Liver (tissue), 8 donors: ENCODE measurements at regions not wholly inside any gene's neighbourhood (a gene's known extent, or its start where the extent isn't known, plus 50 kb on each side); places are given as distances from the start of the nearest gene placed in this dataset.

ENCODE experiments used
- DNase-seq: peaks from one replicate; pipeline ENCODE4 v3.0.0-alpha.2; 2017; ENCODE audit warnings: low spot score
- H3K27ac ChIP-seq, 2 donors: one replicate each; pipeline ENCODE4 v1.7.0; 2013; ENCODE audit warnings: inconsistent platforms in 2 of 2, low read length in 2 of 2, control low read depth in 1 of 2, low read depth in 1 of 2, mild to moderate bottlenecking in 1 of 2
- H3K27me3 ChIP-seq, 4 donors: one replicate each; pipeline versions ENCODE4 v1.6.1 to v1.7.0; 2013; ENCODE audit warnings: low read length in 3 of 4, inconsistent platforms in 1 of 4, mild to moderate bottlenecking in 1 of 4, moderate library complexity in 1 of 4; ENCODE audit not compliant: control insufficient read depth in 4 of 4, insufficient read depth in 4 of 4
- H3K36me3 ChIP-seq, 4 donors: one replicate each; pipeline versions ENCODE4 v1.6.1 to v1.7.0; 2013; ENCODE audit warnings: low read length in 3 of 4, mild to moderate bottlenecking in 3 of 4, low read depth in 1 of 4, moderate library complexity in 1 of 4; ENCODE audit not compliant: control insufficient read depth in 4 of 4, insufficient read depth in 3 of 4
- H3K4me1 ChIP-seq, 4 donors: one replicate each; pipeline versions ENCODE4 v1.6.1 to v1.7.0; 2013; ENCODE audit warnings: low read length in 3 of 4, mild to moderate bottlenecking in 3 of 4, moderate library complexity in 1 of 4; ENCODE audit not compliant: control insufficient read depth in 4 of 4, insufficient read depth in 4 of 4
- H3K4me3 ChIP-seq, 3 donors: one replicate each; pipeline versions ENCODE4 v1.6.1 to v1.7.0; 2013; ENCODE audit warnings: low read length in 3 of 3, control low read depth in 1 of 3, low read depth in 1 of 3, mild to moderate bottlenecking in 1 of 3
- H3K9ac ChIP-seq, 2 donors: one replicate each; pipeline ENCODE4 v1.7.0; 2013; ENCODE audit warnings: low read length in 2 of 2, mild to moderate bottlenecking in 2 of 2, moderate library complexity in 2 of 2, control low read depth in 1 of 2, low read depth in 1 of 2
- H3K9me3 ChIP-seq, 4 donors: one replicate each; pipeline versions ENCODE4 v1.6.1 to v1.7.0; 2013; ENCODE audit warnings: low read length in 3 of 4; ENCODE audit not compliant: control insufficient read depth in 4 of 4
- CTCF ChIP-seq: fragments of 150-350 bp; IDR thresholded peaks from 2 replicates; pipeline ENCODE4 v1.5.1; 2017; ENCODE audit warnings: improper control_type of control experiment, low read depth, low read length; ENCODE audit not compliant: missing input control
- EGR1 ChIP-seq, 2 donors: IDR thresholded peaks; 2 replicates each; pipeline ENCODE4 v1.6.1; 2016 to 2018; ENCODE audit warnings: antibody characterized with exemption in 2 of 2, low read depth in 2 of 2
- FOXA1 ChIP-seq: IDR thresholded peaks from 2 replicates; pipeline ENCODE4 v1.6.1; 2016; ENCODE audit warnings: antibody characterized with exemption
- FOXA2 ChIP-seq: IDR thresholded peaks from 2 replicates; pipeline ENCODE4 v1.6.1; 2016; ENCODE audit warnings: antibody characterized with exemption
- GABPA ChIP-seq, 2 donors: IDR thresholded peaks in 1 of 2; conservative IDR thresholded peaks in 1 of 2; 2 replicates each; pipeline ENCODE4 v1.6.1; 2016; ENCODE audit warnings: antibody characterized with exemption in 2 of 2, mild to moderate bottlenecking in 1 of 2, moderate library complexity in 1 of 2
- HNF4A ChIP-seq, 2 donors: conservative IDR thresholded peaks; 2 replicates each; pipeline ENCODE4 v1.6.1; 2016; ENCODE audit warnings: antibody characterized with exemption in 2 of 2, mild to moderate bottlenecking in 2 of 2
- HNF4G ChIP-seq: IDR thresholded peaks from 2 replicates; pipeline ENCODE4 v1.6.1; 2016; ENCODE audit warnings: antibody characterized with exemption
- JUND ChIP-seq, 2 donors: IDR thresholded peaks; 2 replicates each; pipeline ENCODE4 v1.6.1; 2016; ENCODE audit warnings: antibody characterized with exemption in 2 of 2
- MAX ChIP-seq: IDR thresholded peaks from 2 replicates; pipeline ENCODE4 v1.6.1; 2016; ENCODE audit warnings: antibody characterized with exemption
- NR2F2 ChIP-seq: IDR thresholded peaks from 2 replicates; pipeline ENCODE4 v1.6.1; 2016; ENCODE audit warnings: antibody characterized with exemption
- RAD21 ChIP-seq, 2 donors: IDR thresholded peaks; 2 replicates each; pipeline ENCODE4 v1.6.1; 2016; ENCODE audit warnings: antibody characterized with exemption in 2 of 2, mild to moderate bottlenecking in 2 of 2
- RXRA ChIP-seq, 2 donors: IDR thresholded peaks; 2 replicates each; pipeline ENCODE4 v1.6.1; 2017 to 2018; ENCODE audit warnings: antibody characterized with exemption in 2 of 2, mild to moderate bottlenecking in 1 of 2
- SP1 ChIP-seq: IDR thresholded peaks from 2 replicates; pipeline ENCODE4 v1.6.1; 2018; ENCODE audit warnings: antibody characterized with exemption, mild to moderate bottlenecking
- TAF1 ChIP-seq: conservative IDR thresholded peaks from 2 replicates; pipeline ENCODE4 v1.6.1; 2016; ENCODE audit warnings: antibody characterized with exemption, mild to moderate bottlenecking
- YY1 ChIP-seq: IDR thresholded peaks from 2 replicates; pipeline ENCODE4 v1.6.1; 2016; ENCODE audit warnings: antibody characterized with exemption, mild to moderate bottlenecking
- WGBS: extraction: QIAGEN DNeasy Blood & Tissue Kit; methylation state at CpG from one replicate; pipeline ENCODE4 v1.1.7; 2013; 5-methylcytosine and 5-hydroxymethylcytosine counted together
- TF ChIP-seq, protein P1 (sequence below): IDR thresholded peaks from 2 replicates; pipeline ENCODE4 v1.6.1; 2016; ENCODE audit warnings: antibody characterized with exemption
- TF ChIP-seq, protein P2 (sequence below): IDR thresholded peaks from 2 replicates; pipeline ENCODE4 v1.6.1; 2016; ENCODE audit warnings: antibody characterized with exemption, mild to moderate bottlenecking
- TF ChIP-seq, protein P3 (sequence below): IDR thresholded peaks from 2 replicates; pipeline ENCODE4 v1.6.1; 2016; ENCODE audit warnings: antibody characterized with exemption
- donor health status: healthy.
- donor health status: healthy.
- donor health status: healthy.
- donor health status: healthy.
- donor health status: healthy.

- Histone ChIP-seq H3K27ac (no peak overlapping the region), H3K27me3 (no peaks in the 10 kb centered on the region), H3K4me3 (no peak overlapping the region), H3K36me3 (no peaks in the 10 kb centered on the region), H3K9me3 (no peaks in the 10 kb centered on the region), H3K9ac (no peak overlapping the region), H3K4me1 (no peaks in the 10 kb centered on the region)
- 34% methylated on average over 1 of the region's 1 CpG for WGBS
- TF ChIP-seq, protein P1, sequence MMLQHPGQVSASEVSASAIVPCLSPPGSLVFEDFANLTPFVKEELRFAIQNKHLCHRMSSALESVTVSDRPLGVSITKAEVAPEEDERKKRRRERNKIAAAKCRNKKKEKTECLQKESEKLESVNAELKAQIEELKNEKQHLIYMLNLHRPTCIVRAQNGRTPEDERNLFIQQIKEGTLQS: no peak
- no peak for TF ChIP-seq CTCF
- TF ChIP-seq MAX: no peak
- no peak for TF ChIP-seq EGR1 (IDR thresholded peaks at IDR 0.05; ENCODE audit: low read depth in 2 of 2)
- no peak for TF ChIP-seq HNF4A (conservative IDR thresholded peaks at IDR 0.05)
- no peak for TF ChIP-seq HNF4G
- TF ChIP-seq NR2F2: no peak
- TF ChIP-seq RAD21 (IDR thresholded peaks at IDR 0.05): no peak
- no peak for TF ChIP-seq FOXA1
- TF ChIP-seq TAF1: no peak
- TF ChIP-seq RXRA (IDR thresholded peaks at IDR 0.05): no peak
- TF ChIP-seq FOXA2: no peak
- TF ChIP-seq YY1: no peak
- TF ChIP-seq JUND (IDR thresholded peaks at IDR 0.05): no peak
- DNase-seq: no peak
These were observed 378.3 kb upstream of the NDST4 start for GRCh38 chr4:115491686-115492085.

DNA sequence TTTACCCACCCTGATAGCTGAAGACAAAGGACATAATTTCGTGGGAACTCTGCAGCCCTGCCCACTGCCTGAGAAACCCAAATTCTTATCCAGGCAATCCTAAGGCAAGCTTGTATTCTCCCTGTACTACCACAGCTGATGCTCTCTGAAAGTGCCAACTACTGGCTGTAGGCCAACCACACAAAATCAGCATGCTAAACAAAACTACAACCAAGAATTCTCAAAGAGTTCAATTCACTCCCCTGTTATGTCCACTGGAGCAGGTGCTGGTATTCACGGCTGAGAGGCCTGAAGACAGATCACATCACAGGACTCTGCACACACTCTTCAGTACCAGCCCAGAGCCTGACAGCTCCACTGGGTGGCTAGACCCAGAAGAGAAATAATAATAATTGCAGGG, 375.9 kb upstream of the NDST4 start:
- DNase-seq: no peak
- no peak for TF ChIP-seq JUND (IDR thresholded peaks at IDR 0.05)
- no peak for TF ChIP-seq RAD21 (IDR thresholded peaks at IDR 0.05)
- TF ChIP-seq, protein P2, sequence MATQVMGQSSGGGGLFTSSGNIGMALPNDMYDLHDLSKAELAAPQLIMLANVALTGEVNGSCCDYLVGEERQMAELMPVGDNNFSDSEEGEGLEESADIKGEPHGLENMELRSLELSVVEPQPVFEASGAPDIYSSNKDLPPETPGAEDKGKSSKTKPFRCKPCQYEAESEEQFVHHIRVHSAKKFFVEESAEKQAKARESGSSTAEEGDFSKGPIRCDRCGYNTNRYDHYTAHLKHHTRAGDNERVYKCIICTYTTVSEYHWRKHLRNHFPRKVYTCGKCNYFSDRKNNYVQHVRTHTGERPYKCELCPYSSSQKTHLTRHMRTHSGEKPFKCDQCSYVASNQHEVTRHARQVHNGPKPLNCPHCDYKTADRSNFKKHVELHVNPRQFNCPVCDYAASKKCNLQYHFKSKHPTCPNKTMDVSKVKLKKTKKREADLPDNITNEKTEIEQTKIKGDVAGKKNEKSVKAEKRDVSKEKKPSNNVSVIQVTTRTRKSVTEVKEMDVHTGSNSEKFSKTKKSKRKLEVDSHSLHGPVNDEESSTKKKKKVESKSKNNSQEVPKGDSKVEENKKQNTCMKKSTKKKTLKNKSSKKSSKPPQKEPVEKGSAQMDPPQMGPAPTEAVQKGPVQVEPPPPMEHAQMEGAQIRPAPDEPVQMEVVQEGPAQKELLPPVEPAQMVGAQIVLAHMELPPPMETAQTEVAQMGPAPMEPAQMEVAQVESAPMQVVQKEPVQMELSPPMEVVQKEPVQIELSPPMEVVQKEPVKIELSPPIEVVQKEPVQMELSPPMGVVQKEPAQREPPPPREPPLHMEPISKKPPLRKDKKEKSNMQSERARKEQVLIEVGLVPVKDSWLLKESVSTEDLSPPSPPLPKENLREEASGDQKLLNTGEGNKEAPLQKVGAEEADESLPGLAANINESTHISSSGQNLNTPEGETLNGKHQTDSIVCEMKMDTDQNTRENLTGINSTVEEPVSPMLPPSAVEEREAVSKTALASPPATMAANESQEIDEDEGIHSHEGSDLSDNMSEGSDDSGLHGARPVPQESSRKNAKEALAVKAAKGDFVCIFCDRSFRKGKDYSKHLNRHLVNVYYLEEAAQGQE: no peak
- TF ChIP-seq FOXA2: no peak
- TF ChIP-seq, protein P1: no peak
- no peak for TF ChIP-seq MAX
- TF ChIP-seq SP1: no peak
- no peak for TF ChIP-seq HNF4G
- TF ChIP-seq CTCF: no peak
- TF ChIP-seq TAF1: no peak
- no peak for TF ChIP-seq GABPA (IDR thresholded peaks at IDR 0.05 in 1 of 2, conservative IDR thresholded peaks at IDR 0.05 in 1 of 2)
- TF ChIP-seq HNF4A (conservative IDR thresholded peaks at IDR 0.05): no peak
- no peak for TF ChIP-seq YY1
- no peak for TF ChIP-seq FOXA1
- TF ChIP-seq EGR1 (IDR thresholded peaks at IDR 0.05; ENCODE audit: low read depth in 2 of 2): no peak
- TF ChIP-seq, protein P3, sequence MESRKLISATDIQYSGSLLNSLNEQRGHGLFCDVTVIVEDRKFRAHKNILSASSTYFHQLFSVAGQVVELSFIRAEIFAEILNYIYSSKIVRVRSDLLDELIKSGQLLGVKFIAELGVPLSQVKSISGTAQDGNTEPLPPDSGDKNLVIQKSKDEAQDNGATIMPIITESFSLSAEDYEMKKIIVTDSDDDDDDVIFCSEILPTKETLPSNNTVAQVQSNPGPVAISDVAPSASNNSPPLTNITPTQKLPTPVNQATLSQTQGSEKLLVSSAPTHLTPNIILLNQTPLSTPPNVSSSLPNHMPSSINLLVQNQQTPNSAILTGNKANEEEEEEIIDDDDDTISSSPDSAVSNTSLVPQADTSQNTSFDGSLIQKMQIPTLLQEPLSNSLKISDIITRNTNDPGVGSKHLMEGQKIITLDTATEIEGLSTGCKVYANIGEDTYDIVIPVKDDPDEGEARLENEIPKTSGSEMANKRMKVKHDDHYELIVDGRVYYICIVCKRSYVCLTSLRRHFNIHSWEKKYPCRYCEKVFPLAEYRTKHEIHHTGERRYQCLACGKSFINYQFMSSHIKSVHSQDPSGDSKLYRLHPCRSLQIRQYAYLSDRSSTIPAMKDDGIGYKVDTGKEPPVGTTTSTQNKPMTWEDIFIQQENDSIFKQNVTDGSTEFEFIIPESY: no peak
- no peak for TF ChIP-seq RXRA (IDR thresholded peaks at IDR 0.05)
- no peak for TF ChIP-seq NR2F2
- Histone ChIP-seq H3K9ac (no peak overlapping the region), H3K4me3 (no peak overlapping the region), H3K27ac (no peak overlapping the region), H3K4me1 (no peaks in the 10 kb centered on the region), H3K9me3 (no peaks in the 10 kb centered on the region), H3K27me3 (no peaks in the 10 kb centered on the region), H3K36me3 (no peaks in the 10 kb centered on the region)
- WGBS: 62% methylated on average over 2 of the region's 2 CpGs
